Heart left ventricle (tissue), 13 donors: ENCODE measurements at regions not wholly inside any gene's neighbourhood (a gene's known extent, or its start where the extent isn't known, plus 50 kb on each side); places are given as distances from the start of the nearest gene placed in this dataset.

Experiments
- POLR2A ChIP-seq, 2 donors: fragments of 450-650 bp; IDR thresholded peaks; one replicate each; pipeline ENCODE4 v1.6.1; 2017; ENCODE audit warnings: antibody characterized with exemption in 2 of 2, mild to moderate bottlenecking in 2 of 2, moderate library complexity in 2 of 2
- TF ChIP-seq, protein P1 (sequence below), 12 donors: fragments of 200-600 bp; sonication (generic) in 4 of 12; IDR thresholded peaks; one replicate each; pipeline versions ENCODE4 v1.5.0 to v1.8.0; 2018 to 2022; ENCODE audit warnings: antibody characterized with exemption in 12 of 12, mild to moderate bottlenecking in 5 of 12
- donor health status: ischemic (EF 13 %, LVEDD 7.1; RV severe dilation, severe dysfunction).
- donor health status: DM: no; HTN: yes; CAD: no.
- donor health status: DM: no; HTN: no; CAD: no.
- donor health status: ischemic (EF 25% LVEDD 6.9; RV normal size, moderate dysfunction).
- donor health status: ischemic (EF 25% LVEDD 5.7; RV mildly dilated, moderate dysfunction).
- donor health status: ischemic (EF 35%, LVEDD 5.7; RV mildly dilated, moderate dysfunction).
- donor health status: nonischemic (EF 11% LVEDD 7.7; RV severe dilation, severe dysfunction).
- donor health status: DM: yes; HTN: yes; CAD: no.
- donor health status: PGD.
- donor health status: ischemic (EF 29% LVEDD 5.4; RV normal size, mild dysfunction).
- donor health status: nonischemic (EF 23%, LVEDD 6.1; RV moderate dilation, normal function).

DNA sequence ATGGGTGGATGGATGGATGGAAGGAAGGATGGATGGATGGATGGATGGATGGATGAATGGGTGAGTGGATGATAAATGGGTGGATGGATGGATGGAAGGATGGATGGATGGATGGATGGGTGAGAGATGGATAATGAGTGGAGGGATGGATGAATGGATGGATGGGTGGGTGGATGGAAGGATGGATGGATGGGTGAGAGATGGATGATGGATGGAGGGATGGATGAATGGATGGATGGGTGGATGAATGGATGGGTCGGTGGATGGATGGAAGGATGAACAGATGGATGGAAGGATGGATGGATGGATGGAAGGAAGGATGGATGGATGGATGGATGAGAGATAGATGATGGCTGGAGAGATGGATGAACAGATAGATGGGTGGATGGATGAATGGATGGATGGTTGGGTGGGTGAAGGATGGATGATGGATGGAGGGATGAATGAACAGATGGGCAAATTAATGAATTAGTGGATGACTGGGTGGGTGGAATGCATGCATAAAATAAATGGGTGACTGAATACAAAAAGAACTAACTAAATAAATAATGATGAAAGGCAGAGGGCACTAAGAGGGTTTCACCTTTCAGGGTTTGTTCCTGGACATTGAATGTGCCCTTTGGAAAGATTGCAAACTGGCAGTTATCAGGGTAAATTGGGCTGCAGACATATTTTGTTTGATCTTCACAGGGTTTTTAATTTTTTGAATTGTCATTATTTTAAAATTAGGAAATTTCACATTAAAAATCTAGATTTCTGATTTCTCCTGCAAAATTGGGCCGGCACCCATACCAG, 50.9 kb upstream of the PTPN1 start:
- TF ChIP-seq, protein P1, sequence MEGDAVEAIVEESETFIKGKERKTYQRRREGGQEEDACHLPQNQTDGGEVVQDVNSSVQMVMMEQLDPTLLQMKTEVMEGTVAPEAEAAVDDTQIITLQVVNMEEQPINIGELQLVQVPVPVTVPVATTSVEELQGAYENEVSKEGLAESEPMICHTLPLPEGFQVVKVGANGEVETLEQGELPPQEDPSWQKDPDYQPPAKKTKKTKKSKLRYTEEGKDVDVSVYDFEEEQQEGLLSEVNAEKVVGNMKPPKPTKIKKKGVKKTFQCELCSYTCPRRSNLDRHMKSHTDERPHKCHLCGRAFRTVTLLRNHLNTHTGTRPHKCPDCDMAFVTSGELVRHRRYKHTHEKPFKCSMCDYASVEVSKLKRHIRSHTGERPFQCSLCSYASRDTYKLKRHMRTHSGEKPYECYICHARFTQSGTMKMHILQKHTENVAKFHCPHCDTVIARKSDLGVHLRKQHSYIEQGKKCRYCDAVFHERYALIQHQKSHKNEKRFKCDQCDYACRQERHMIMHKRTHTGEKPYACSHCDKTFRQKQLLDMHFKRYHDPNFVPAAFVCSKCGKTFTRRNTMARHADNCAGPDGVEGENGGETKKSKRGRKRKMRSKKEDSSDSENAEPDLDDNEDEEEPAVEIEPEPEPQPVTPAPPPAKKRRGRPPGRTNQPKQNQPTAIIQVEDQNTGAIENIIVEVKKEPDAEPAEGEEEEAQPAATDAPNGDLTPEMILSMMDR (IDR thresholded peaks at IDR 0.05): no peak
- TF ChIP-seq POLR2A (IDR thresholded peaks at IDR 0.05): no peak
